HG02981 (cell line): ENCODE measurements at regions not wholly inside any gene's neighbourhood (a gene's known extent, or its start where the extent isn't known, plus 50 kb on each side); places are given as distances from the start of the nearest gene placed in this dataset.
"Not testable (repeated sequence)": the region's sequence is repeated elsewhere in the genome, so short reads cannot be mapped to it uniquely, and the experiment has no call there.

Experiments
- ATAC-seq: cut with Tn5 transposase; IDR thresholded peaks from one replicate; pipeline ENCODE4 v1.9.1; 2021; ENCODE audit warnings: mild to moderate bottlenecking, moderate library complexity; ENCODE audit not compliant: unreplicated experiment

- ATAC-seq: no peak
These were observed 251.1 kb upstream of the TRIB2 start for GRCh38 chr2:12465631-12466135.

GRCh38 chr2:12467303-12467702 is 249.4 kb upstream of the TRIB2 start:
- ATAC-seq: no peak

DNA sequence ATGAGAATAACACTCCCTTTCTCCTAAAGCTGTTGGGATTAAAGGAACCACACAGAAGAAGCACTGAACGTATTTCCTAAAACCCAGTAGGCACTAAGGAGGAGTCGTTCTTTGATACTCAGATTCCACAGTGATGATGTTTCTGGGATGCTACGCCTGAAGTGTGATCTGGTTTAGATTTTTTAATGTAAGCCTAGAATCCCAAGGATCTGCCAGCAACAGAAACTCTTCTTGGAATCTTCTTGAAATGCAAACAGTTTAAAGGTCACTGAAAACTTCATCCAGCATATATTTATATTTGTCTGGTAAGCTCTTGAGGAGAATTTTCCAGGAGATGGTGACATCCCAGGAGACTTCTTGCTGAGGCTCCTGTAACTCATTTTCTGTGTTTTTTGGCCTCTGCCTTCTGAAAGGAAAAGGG is 247.6 kb upstream of the TRIB2 start:
- no peak for ATAC-seq

GRCh38 chr2:12472265-12472664 is 244.5 kb upstream of the TRIB2 start:
- ATAC-seq: not testable (repeated sequence)

DNA sequence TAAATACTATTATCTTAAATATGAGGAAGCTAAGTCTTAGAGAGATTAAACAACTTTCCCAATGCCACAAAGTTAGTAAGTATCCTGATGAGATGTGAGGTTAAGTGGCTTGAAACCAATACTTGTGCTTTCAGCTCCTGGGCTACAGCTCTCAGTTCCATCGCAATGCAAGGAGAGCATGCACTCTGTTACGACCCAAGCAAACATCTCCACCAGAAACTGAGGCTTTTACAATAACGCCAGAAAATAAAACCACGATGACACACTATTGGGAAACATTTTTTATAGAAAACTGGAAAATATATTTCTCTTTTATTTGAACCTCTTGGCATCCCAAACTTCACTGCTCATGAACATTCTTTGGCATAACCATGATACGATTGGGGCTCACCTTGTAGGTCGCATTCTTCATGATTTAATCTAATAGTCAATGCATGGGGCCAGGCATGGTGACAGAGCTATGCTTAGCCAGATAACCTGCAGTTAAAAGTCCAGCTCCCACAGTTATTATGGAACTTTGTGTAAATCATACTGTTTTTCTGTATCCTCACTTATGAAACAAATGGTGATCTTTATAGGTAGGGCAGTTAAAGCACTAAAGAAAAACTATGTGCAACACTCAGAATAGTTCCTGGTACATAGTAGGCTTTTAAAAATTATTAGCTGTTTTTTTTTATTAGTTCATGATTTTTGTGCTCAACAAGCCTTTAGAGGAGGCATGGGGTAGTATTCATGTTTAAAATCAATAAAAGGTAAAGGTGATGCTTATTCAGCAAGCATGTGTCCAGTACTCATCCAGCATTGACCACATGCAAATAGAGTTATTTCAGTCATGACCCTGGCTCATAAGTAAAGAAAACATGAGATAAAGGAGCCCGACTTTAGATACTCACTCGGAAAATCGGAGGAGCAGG is 238.3 kb upstream of the TRIB2 start:
- no peak for ATAC-seq

- ATAC-seq: no peak
These were observed 237.6 kb upstream of the TRIB2 start for GRCh38 chr2:12479065-12479601.

DNA sequence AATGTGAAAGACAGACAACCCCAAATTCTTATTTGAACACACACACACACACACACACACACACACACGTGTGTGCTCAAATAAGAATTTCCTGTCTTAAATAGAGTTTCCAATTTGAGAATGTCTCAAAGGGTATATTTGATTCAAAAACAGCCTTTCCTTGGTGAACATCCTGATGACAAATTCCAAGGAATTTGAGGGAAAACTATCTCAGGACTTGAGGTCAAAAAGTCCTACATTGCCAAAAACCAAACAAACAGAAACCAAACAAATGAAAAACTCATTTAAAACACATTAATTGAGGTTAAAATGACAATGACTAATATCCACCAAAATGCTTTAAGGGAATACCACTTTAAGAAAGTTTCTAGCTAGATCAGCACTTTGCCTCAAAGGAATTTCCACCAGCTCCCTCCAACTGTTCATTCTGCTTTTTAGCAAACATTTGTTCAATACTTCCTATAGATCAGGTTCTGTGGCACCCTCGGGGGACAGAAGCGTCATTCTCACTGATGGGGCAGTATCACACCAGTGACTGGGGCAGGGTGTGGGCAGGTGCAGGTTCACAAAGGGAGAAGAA is 232.1 kb upstream of the TRIB2 start:
- no peak for ATAC-seq

DNA sequence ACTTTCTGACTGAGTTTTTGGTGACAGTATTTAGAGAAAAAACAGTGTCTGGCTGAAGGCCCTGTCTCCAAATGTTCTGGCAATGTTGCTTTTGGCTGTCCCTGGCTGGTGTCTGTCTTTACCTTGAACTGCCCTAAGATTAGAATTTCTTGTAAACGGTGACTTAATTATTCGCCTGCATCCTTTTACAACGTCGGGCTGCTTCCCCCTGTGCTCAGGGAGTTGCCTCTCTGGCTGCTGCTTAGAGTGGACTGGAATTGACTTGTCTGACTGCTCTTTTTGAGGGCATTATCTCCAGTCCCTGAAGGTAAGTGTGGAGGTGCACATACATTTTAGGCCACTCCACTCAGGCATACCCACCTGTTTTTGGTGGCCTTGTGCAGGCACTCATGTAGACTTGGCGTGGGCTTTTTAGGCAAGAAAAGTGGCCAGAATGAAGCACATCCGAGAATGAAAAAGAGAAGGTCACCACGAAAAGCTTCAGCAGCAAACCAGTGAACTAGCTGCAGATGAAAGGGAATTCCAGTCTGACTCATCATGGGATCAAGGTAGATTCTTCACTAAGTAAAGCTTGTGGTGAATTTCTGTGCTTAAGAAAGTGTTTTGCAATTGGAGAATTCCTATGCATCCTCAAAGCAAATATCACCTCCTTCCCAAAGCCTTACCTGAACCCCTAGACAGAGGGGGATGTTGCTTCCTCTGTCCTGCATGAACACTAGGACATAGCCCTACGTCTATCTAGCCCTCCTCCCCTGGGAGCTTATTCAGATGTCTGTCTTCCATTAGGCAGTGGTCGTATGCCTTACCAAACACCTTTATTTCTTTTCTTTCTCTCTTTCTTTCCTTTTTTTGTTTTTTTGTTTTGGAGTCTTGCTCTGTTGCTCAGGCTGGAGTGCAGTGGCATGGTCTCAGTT is 230.3 kb upstream of the TRIB2 start:
- ATAC-seq: no peak

GRCh38 chr2:12487253-12488004 is 229.3 kb upstream of the TRIB2 start:
- ATAC-seq: no peak

GRCh38 chr2:12488352-12489318 is 228.1 kb upstream of the TRIB2 start:
- ATAC-seq: no peak

DNA sequence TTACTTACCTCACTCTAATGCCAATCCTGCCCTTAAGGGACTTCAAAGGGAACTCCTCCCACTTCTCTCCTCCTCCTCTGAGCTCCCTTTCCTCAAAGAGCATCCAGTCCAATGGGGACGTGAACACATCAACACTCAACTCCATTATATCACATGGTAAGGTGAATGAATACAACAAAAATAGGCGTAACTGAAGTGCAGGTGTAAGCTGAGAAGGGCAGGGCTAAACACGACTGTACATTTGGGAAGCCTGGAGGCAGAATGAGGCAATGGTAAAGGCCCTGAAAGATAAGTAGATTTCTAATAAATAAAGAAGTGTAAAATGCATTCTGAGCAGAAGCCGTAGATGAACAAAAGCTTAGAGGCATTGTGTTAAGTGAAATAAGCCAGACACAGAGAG is 226.1 kb upstream of the TRIB2 start:
- no peak for ATAC-seq

- ATAC-seq: not testable (repeated sequence)
These were observed 224.4 kb upstream of the TRIB2 start for GRCh38 chr2:12492360-12492759.

DNA sequence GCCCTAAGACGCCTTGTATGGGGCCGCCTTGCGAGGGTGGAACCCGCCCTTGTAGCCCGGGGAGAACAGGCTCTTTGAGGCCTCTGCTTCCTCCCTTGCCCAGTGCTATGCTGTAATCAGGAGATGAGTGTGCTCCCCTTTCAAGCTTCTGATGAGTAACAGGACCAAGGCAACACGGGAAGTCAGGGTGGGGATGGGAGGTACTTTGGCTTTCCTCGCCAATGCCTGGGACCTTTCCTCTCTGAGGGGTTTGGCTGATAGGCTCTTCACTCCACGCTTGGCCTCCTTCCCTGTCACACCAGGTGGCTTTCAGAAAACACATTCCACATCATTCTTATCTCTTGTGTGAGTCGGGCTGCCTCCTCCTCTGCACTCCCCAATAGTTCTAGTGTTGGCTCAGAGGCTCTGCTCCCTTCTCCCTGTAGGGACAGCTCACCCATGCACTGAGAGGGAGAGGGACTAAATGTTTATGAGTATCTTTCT is 223.7 kb upstream of the TRIB2 start:
- no peak for ATAC-seq

GRCh38 chr2:12495247-12495868 is 221.4 kb upstream of the TRIB2 start:
- no peak for ATAC-seq

GRCh38 chr2:12498286-12498685 is 218.4 kb upstream of the TRIB2 start:
- ATAC-seq: no peak

DNA sequence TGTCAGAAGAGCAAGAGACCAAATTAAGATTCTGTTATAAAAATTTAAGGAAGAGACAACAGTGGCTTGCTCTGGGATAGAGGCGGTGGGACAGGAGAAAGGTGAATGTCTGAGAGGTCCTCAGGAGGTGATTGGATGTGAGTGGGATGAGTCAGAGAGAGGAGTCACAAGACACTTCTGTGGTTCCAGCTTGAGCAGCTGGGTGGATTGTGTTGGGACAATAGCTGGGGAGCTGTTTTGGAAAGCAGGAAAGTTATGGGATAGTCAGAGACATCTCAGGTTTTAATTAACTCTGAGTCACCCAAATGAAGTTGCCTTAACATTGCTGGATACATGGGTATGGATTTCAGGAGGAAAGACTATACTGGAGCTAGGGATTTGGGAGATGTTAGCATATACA is 218.0 kb upstream of the TRIB2 start:
- no peak for ATAC-seq

- no peak for ATAC-seq
These were observed 215.8 kb upstream of the TRIB2 start for GRCh38 chr2:12500899-12501298.

GRCh38 chr2:12501469-12502158 is 215.1 kb upstream of the TRIB2 start:
- ATAC-seq: peak; percentile 91
